IMR-90 (cell line): ENCODE measurements at regions not wholly inside any gene's neighbourhood (a gene's known extent, or its start where the extent isn't known, plus 50 kb on each side); places are given as distances from the start of the nearest gene placed in this dataset.

Experiments used
- ATAC-seq: fragments of 200-7000 bp; cut with Tn5 transposase; 2 replicates; pipeline ENCODE4 v1.9.1; 2020; ENCODE audit warnings: low read depth, mild to moderate bottlenecking, moderate library complexity
- BruUV-seq: library from RNA; stranded (reverse); fragments of 400-500 nt; replicated peaks from 2 replicates; lab custom pipeline; 2021; lab: Mats Ljungman, UMichigan
- CTCF ChIA-PET: fragments of 300-600 bp; formaldehyde crosslinking; extraction: SDS; loops from one replicate; lab custom pipeline; 2021; ENCODE audit warnings: antibody characterized with exemption; lab: Yijun Ruan, JAX
- POLR2A ChIA-PET: fragments of 300-600 bp; sonication (Branson Sonifier 250); formaldehyde crosslinking; loops from one replicate; lab custom pipeline; 2022; ENCODE audit warnings: antibody characterized with exemption; ENCODE audit not compliant: unreplicated experiment; lab: Charles Lee
- DNase-seq: peaks from one replicate; pipeline ENCODE4 v3.0.0; 2013
- H2AFZ ChIP-seq: replicated peaks from 2 replicates; pipeline ENCODE3; 2013; ENCODE audit warnings: low read length, mild to moderate bottlenecking; ENCODE audit not compliant: poor library complexity
- H2AK5ac ChIP-seq: 2 replicates; pipeline ENCODE4 v1.6.1; 2013; ENCODE audit warnings: low read depth, low read length, inconsistent platforms
- H2AK9ac ChIP-seq: replicated peaks from 2 replicates; pipeline ENCODE3; 2013; ENCODE audit warnings: mild to moderate bottlenecking, low read depth, low read length, moderate library complexity; ENCODE audit not compliant: poor library complexity
- H2BK120ac ChIP-seq: 2 replicates; pipeline ENCODE4 v1.6.1; 2013; ENCODE audit warnings: low read depth, low read length, inconsistent platforms
- H2BK15ac ChIP-seq: 3 replicates; pipeline ENCODE4 v1.6.1; 2013; ENCODE audit warnings: low read depth, low read length, inconsistent platforms
- H2BK20ac ChIP-seq: 2 replicates; pipeline ENCODE4 v1.6.1; 2013; ENCODE audit warnings: low read depth, mild to moderate bottlenecking, inconsistent platforms, low read length, moderate library complexity
- H2BK5ac ChIP-seq: 2 replicates; pipeline ENCODE4 v1.6.1; 2013; ENCODE audit warnings: mild to moderate bottlenecking, low read depth, low read length, inconsistent platforms; ENCODE audit not compliant: poor library complexity, severe bottlenecking
- H3K14ac ChIP-seq: replicated peaks from 2 replicates; pipeline ENCODE4 v1.6.1; 2013; ENCODE audit warnings: low read depth, low read length, inconsistent platforms
- H3K18ac ChIP-seq: 2 replicates; pipeline ENCODE4 v1.6.1; 2013; ENCODE audit warnings: low read depth, low read length, control low read depth
- H3K23ac ChIP-seq: 2 replicates; pipeline ENCODE4 v1.6.1; 2013; ENCODE audit warnings: low read depth, low read length, inconsistent platforms
- H3K27ac ChIP-seq: 2 replicates; pipeline ENCODE4 v1.5.1; 2013; ENCODE audit warnings: mild to moderate bottlenecking, control low read depth, low read length; ENCODE audit not compliant: insufficient read depth
- H3K27me3 ChIP-seq: 2 replicates; pipeline ENCODE4 v1.6.1; 2013; ENCODE audit warnings: low read length; ENCODE audit not compliant: control insufficient read depth, insufficient read depth
- H3K36me3 ChIP-seq: 2 replicates; pipeline ENCODE4 v1.6.1; 2013; ENCODE audit warnings: low read length, mixed read lengths; ENCODE audit not compliant: control insufficient read depth, insufficient read depth
- H3K4ac ChIP-seq: 2 replicates; pipeline ENCODE4 v1.6.1; 2013; ENCODE audit warnings: low read depth, low read length, inconsistent platforms
- H3K4me1 ChIP-seq: 2 replicates; pipeline ENCODE4 v1.6.1; 2013; ENCODE audit warnings: low read length, mixed read lengths; ENCODE audit not compliant: control insufficient read depth, insufficient read depth
- H3K4me2 ChIP-seq: 2 replicates; pipeline ENCODE4 v1.6.1; 2013; ENCODE audit warnings: low read depth, mild to moderate bottlenecking, control low read depth, low read length, moderate library complexity
- H3K4me3 ChIP-seq: 2 replicates; pipeline ENCODE4 v1.5.1; 2013; ENCODE audit warnings: low read depth, mild to moderate bottlenecking, control low read depth, low read length, moderate library complexity; ENCODE audit not compliant: insufficient read depth
- H3K56ac ChIP-seq: 2 replicates; pipeline ENCODE4 v1.6.1; 2013; ENCODE audit warnings: low read length, inconsistent platforms; ENCODE audit not compliant: insufficient read depth; ENCODE audit errors: extremely low read depth
- H3K79me1 ChIP-seq, 2 experiments: 2 replicates each; pipeline ENCODE4 v1.6.1; 2013; ENCODE audit warnings: low read length in 2 of 2, inconsistent platforms in 1 of 2, low read depth in 1 of 2
- H3K9ac ChIP-seq: 2 replicates; pipeline ENCODE4 v1.6.1; 2013; ENCODE audit warnings: low read depth, low read length, control low read depth
- H3K9me1 ChIP-seq: 2 replicates; pipeline ENCODE4 v1.6.1; 2013; ENCODE audit warnings: low read length, inconsistent platforms; ENCODE audit not compliant: insufficient read depth
- H3K9me3 ChIP-seq: 2 replicates; pipeline ENCODE4 v1.6.1; 2013; ENCODE audit warnings: low read length; ENCODE audit not compliant: control insufficient read depth, insufficient read depth
- H4K20me1 ChIP-seq: 2 replicates; pipeline ENCODE4 v1.6.1; 2013; ENCODE audit warnings: low read length, inconsistent platforms; ENCODE audit not compliant: insufficient read depth
- H4K5ac ChIP-seq: 2 replicates; pipeline ENCODE4 v1.6.1; 2013; ENCODE audit warnings: mild to moderate bottlenecking, low read depth, low read length, control low read depth
- H4K8ac ChIP-seq, 2 experiments: 2 replicates each; pipeline ENCODE4 v1.6.1; 2013; ENCODE audit warnings: low read depth in 2 of 2, low read length in 2 of 2, control low read depth in 1 of 2, inconsistent platforms in 1 of 2
- H4K91ac ChIP-seq: 2 replicates; pipeline ENCODE4 v1.6.1; 2013; ENCODE audit warnings: low read depth, low read length, inconsistent platforms; ENCODE audit not compliant: insufficient read depth
- BHLHE40 ChIP-seq: fragments of 150-350 bp; IDR thresholded peaks from 2 replicates; pipeline ENCODE4 v1.6.1; 2016; ENCODE audit warnings: mild to moderate bottlenecking, low read depth, low read length
- CEBPB ChIP-seq: IDR thresholded peaks from 2 replicates; pipeline ENCODE4 v1.6.1; 2012; ENCODE audit warnings: low read depth, low read length, improper control_type of control experiment
- CHD1 ChIP-seq: IDR thresholded peaks from 2 replicates; pipeline ENCODE4 v1.6.1; 2012; ENCODE audit warnings: low read depth, low read length, improper control_type of control experiment
- CTCF ChIP-seq: conservative IDR thresholded peaks from 2 replicates; pipeline ENCODE4 v1.5.1; 2012; ENCODE audit warnings: mild to moderate bottlenecking, low read depth, low read length, improper control_type of control experiment
- ELK1 ChIP-seq: fragments of 150-350 bp; IDR thresholded peaks from 2 replicates; pipeline ENCODE4 v1.6.1; 2016; ENCODE audit warnings: low read depth, mild to moderate bottlenecking, low read length, moderate library complexity, borderline replicate concordance
- FOS ChIP-seq: fragments of 150-350 bp; IDR thresholded peaks from 2 replicates; pipeline ENCODE4 v1.6.1; 2016; ENCODE audit warnings: low read depth, low read length
- MAFK ChIP-seq: IDR thresholded peaks from 2 replicates; pipeline ENCODE4 v1.6.1; 2012; ENCODE audit warnings: low read depth, low read length, improper control_type of control experiment
- MAZ ChIP-seq: IDR thresholded peaks from 2 replicates; pipeline ENCODE4 v1.6.1; 2012; ENCODE audit warnings: low read depth, mild to moderate bottlenecking, low read length, improper control_type of control experiment, moderate library complexity, borderline replicate concordance
- MXI1 ChIP-seq: IDR thresholded peaks from 2 replicates; pipeline ENCODE4 v1.6.1; 2012; ENCODE audit warnings: low read depth, mild to moderate bottlenecking, low read length, moderate library complexity, borderline replicate concordance
- NFE2L2 ChIP-seq: fragments of 150-350 bp; IDR thresholded peaks from 2 replicates; pipeline ENCODE4 v1.6.1; 2016; ENCODE audit warnings: low read depth, mild to moderate bottlenecking, low read length
- POLR2A ChIP-seq: IDR thresholded peaks from 2 replicates; pipeline ENCODE4 v1.6.1; 2012; ENCODE audit warnings: mild to moderate bottlenecking, low read depth, low read length
- RAD21 ChIP-seq: IDR thresholded peaks from 2 replicates; pipeline ENCODE4 v1.6.1; 2012; ENCODE audit warnings: low read length, improper control_type of control experiment
- RCOR1 ChIP-seq: IDR thresholded peaks from 2 replicates; pipeline ENCODE4 v1.6.1; 2012; ENCODE audit warnings: mild to moderate bottlenecking, low read length, improper control_type of control experiment; ENCODE audit not compliant: insufficient replicate concordance
- RFX5 ChIP-seq: IDR thresholded peaks from 2 replicates; pipeline ENCODE4 v1.8.0; 2012; ENCODE audit warnings: low read depth, mild to moderate bottlenecking, low read length, moderate library complexity
- SMC3 ChIP-seq: fragments of 150-350 bp; IDR thresholded peaks from 2 replicates; pipeline ENCODE4 v1.6.1; 2016; ENCODE audit warnings: low read depth, mild to moderate bottlenecking, antibody characterized with exemption, low read length, moderate library complexity
- USF2 ChIP-seq: fragments of 150-350 bp; IDR thresholded peaks from 2 replicates; pipeline ENCODE4 v1.6.1; 2017; ENCODE audit warnings: mild to moderate bottlenecking, antibody characterized with exemption, low read length, low read depth
- WGBS, 2 experiments: methylation state at CpG; one replicate each; pipeline versions ENCODE4 v1.1.5 to v1.1.7; 2013; ENCODE audit warnings: missing lambda C conversion rate in 2 of 2; ENCODE audit not compliant: insufficient read length in 1 of 2; ENCODE audit errors: extremely low coverage in 2 of 2; 5-methylcytosine and 5-hydroxymethylcytosine counted together
- dilution Hi-C: fragments of 300-500 bp; cut with HindIII; formaldehyde crosslinking; loops from one replicate; pipeline ENCODE4 v1.14.3; 2018; ENCODE audit warnings: low sequenced_read_pairs; ENCODE audit not compliant: unreplicated experiment
- in situ Hi-C: fragments of 300-500 bp; cut with MboI; formaldehyde crosslinking; loops from 3 replicates; pipeline ENCODE4 v1.14.3; 2019; ENCODE audit warnings: low sequenced_read_pairs, inconsistent platforms, mixed read lengths
- intact Hi-C: fragments of 100-400 bp; cut with micrococcal nuclease; formaldehyde crosslinking; loops from 2 replicates; pipeline ENCODE4 v1.10.0; 2022

GRCh38 chr6:88368071-88368787, 202.1 kb upstream of the CNR1 start:
- H2BK20ac ChIP-seq = no peak overlapping the region
- no peak overlapping the region for H3K4ac ChIP-seq
- no peaks in the 10 kb centered on the region for H3K4me1 ChIP-seq
- no peak overlapping the region for H4K5ac ChIP-seq
- H3K18ac ChIP-seq = no peak overlapping the region
- no peak overlapping the region for H4K8ac ChIP-seq
- H3K9me3 ChIP-seq = no peaks in the 10 kb centered on the region
- H3K56ac ChIP-seq = no peak overlapping the region
- no peak overlapping the region for H2AFZ ChIP-seq
- no CpG with 5 or more reads among the region's 2 CpGs for WGBS, 2 experiments
- no peak overlapping the region for H4K91ac ChIP-seq
- H3K27me3 ChIP-seq = no peaks in the 10 kb centered on the region
- H3K4me3 ChIP-seq = no peak overlapping the region
- no peak for ATAC-seq
- H3K23ac ChIP-seq = no peak overlapping the region
- H3K27ac ChIP-seq = no peak overlapping the region
- dilution Hi-C loops = no loop called here
- DNase-seq = no peak
- intact Hi-C loops = no loop called here
- no peaks in the 10 kb centered on the region for H3K79me1 ChIP-seq
- H2BK120ac ChIP-seq = no peak overlapping the region
- H2BK5ac ChIP-seq = no peak overlapping the region
- H2BK15ac ChIP-seq = no peak overlapping the region
- no peak for TF ChIP-seq CEBPB
- TF ChIP-seq NFE2L2 = no peak
- TF ChIP-seq SMC3 = no peak
- no peak for TF ChIP-seq MAZ
- TF ChIP-seq CHD1 = no peak
- TF ChIP-seq RFX5 = no peak
- no peak for TF ChIP-seq USF2
- TF ChIP-seq RCOR1 = no peak
- no peak for TF ChIP-seq FOS
- no peak for TF ChIP-seq CTCF
- no peak for TF ChIP-seq POLR2A
- TF ChIP-seq ELK1 = no peak
- no peak for TF ChIP-seq BHLHE40
- no peak for TF ChIP-seq MAFK
- TF ChIP-seq MXI1 = no peak
- TF ChIP-seq RAD21 = no peak
- H4K20me1 ChIP-seq = no peaks in the 10 kb centered on the region
- H3K36me3 ChIP-seq = no peaks in the 10 kb centered on the region
- ChIA-PET CTCF (no interaction called here), POLR2A (no interaction called here)
- no peak overlapping the region for H2AK5ac ChIP-seq
- H3K9ac ChIP-seq = no peak overlapping the region
- no peaks in the 10 kb centered on the region for H3K9me1 ChIP-seq
- in situ Hi-C loops = no loop called here
- BruUV-seq = no TSS peak
- no peak overlapping the region for H2AK9ac ChIP-seq
- H3K4me2 ChIP-seq = no peak overlapping the region
- H3K14ac ChIP-seq = no peak overlapping the region
